ELR (cell line): ENCODE measurements at regions not wholly inside any gene's neighbourhood (a gene's known extent, or its start where the extent isn't known, plus 50 kb on each side); places are given as distances from the start of the nearest gene placed in this dataset.

Source experiments
- DNase-seq: peaks from one replicate; pipeline ENCODE4 v3.0.0-alpha.2; 2015; ENCODE audit warnings: low read depth

GRCh38 chr11:104529906-104530305 lies 366.0 kb upstream of the PDGFD start:
- DNase-seq, result no peak

- DNase-seq, result no peak
These were observed 365.3 kb upstream of the PDGFD start for GRCh38 chr11:104529213-104529612.

- DNase-seq, result no peak
These were observed 362.1 kb upstream of the PDGFD start for GRCh38 chr11:104526006-104526405.

- DNase-seq, result no peak
These were observed 361.5 kb upstream of the PDGFD start for GRCh38 chr11:104525416-104525815.

- no peak for DNase-seq
These were observed 360.3 kb upstream of the PDGFD start for GRCh38 chr11:104524254-104524653.

GRCh38 chr11:104523611-104524010 lies 359.7 kb upstream of the PDGFD start:
- DNase-seq, result no peak

- DNase-seq, result no peak
These were observed 358.7 kb upstream of the PDGFD start for GRCh38 chr11:104522650-104523049.

GRCh38 chr11:104522123-104522522 lies 358.2 kb upstream of the PDGFD start:
- no peak for DNase-seq

- no peak for DNase-seq
These were observed 346.2 kb upstream of the PDGFD start for GRCh38 chr11:104510169-104510568.

GRCh38 chr11:104490182-104490581 lies 326.2 kb upstream of the PDGFD start:
- no peak for DNase-seq

- no peak for DNase-seq
These were observed 324.6 kb upstream of the PDGFD start for GRCh38 chr11:104488561-104488960.

GRCh38 chr11:104487046-104487806 lies 323.3 kb upstream of the PDGFD start:
- peak; percentile 8 for DNase-seq

- DNase-seq, result peak; percentile 39
These were observed 321.0 kb upstream of the PDGFD start for GRCh38 chr11:104484804-104485554.

GRCh38 chr11:104476898-104477297 lies 313.0 kb upstream of the PDGFD start:
- DNase-seq, result no peak

GRCh38 chr11:104476454-104476853 lies 312.5 kb upstream of the PDGFD start:
- DNase-seq, result no peak

GRCh38 chr11:104467404-104467803 lies 303.5 kb upstream of the PDGFD start:
- no peak for DNase-seq

- DNase-seq, result no peak
These were observed 301.4 kb upstream of the PDGFD start for GRCh38 chr11:104465321-104465720.

- DNase-seq, result no peak
These were observed 300.7 kb upstream of the PDGFD start for GRCh38 chr11:104464691-104465090.

GRCh38 chr11:104462341-104462740 lies 298.4 kb upstream of the PDGFD start:
- peak; percentile 14 for DNase-seq

GRCh38 chr11:104451197-104451893 lies 287.4 kb upstream of the PDGFD start:
- DNase-seq, result no peak

GRCh38 chr11:104443387-104443786 lies 279.4 kb upstream of the PDGFD start:
- DNase-seq, result no peak

- DNase-seq, result no peak
These were observed 278.4 kb upstream of the PDGFD start for GRCh38 chr11:104442321-104442720.

- DNase-seq, result no peak
These were observed 271.5 kb upstream of the PDGFD start for GRCh38 chr11:104435494-104435893.
